ENCODE measurements at regions not wholly inside any gene's neighbourhood (a gene's known extent, or its start where the extent isn't known, plus 50 kb on each side); places are given as distances from the start of the nearest gene placed in this dataset.

GRCh38 chr12:22880807-22881206, 255.8 kb downstream of the ETNK1 start:
- H3K79me2 ChIP-seq (ENCODE audit: insufficient read depth, low read length) = no peaks in the 10 kb centered on the region
- no peak overlapping the region for H3K4me2 ChIP-seq (ENCODE audit: insufficient read depth, low read length)
- no peaks in the 10 kb centered on the region for H3K36me3 ChIP-seq (ENCODE audit: insufficient read depth, low read length)
- H3K4me3 ChIP-seq (ENCODE audit: insufficient read depth, low read length) = no peak overlapping the region
- H2AFZ ChIP-seq (ENCODE audit: low read length) = no peak overlapping the region
- peak; percentile 32 for DNase-seq (ENCODE audit: insufficient read length, low spot score, missing footprints)
- H3K27me3 ChIP-seq (ENCODE audit: insufficient read depth, low read length) = no peaks in the 10 kb centered on the region
- no peak overlapping the region for H3K27ac ChIP-seq (ENCODE audit: low read depth, low read length)
- H4K20me1 ChIP-seq (ENCODE audit: insufficient read depth, low read length) = no peaks in the 10 kb centered on the region
- no peaks in the 10 kb centered on the region for H3K4me1 ChIP-seq (ENCODE audit: insufficient read depth, low read length)
- TF ChIP-seq CTCF (IDR thresholded peaks at IDR 0.05; ENCODE audit: extremely low read depth, low read depth, low read length) = no peak
- H3K9me3 ChIP-seq (ENCODE audit: low read depth, low read length) = no peaks in the 10 kb centered on the region

- Histone ChIP-seq H3K36me3 (ENCODE audit: insufficient read depth, low read length) (no peaks in the 10 kb centered on the region), H3K4me1 (ENCODE audit: insufficient read depth, low read length) (no peaks in the 10 kb centered on the region), H3K4me3 (ENCODE audit: insufficient read depth, low read length) (no peak overlapping the region), H3K27me3 (ENCODE audit: insufficient read depth, low read length) (no peaks in the 10 kb centered on the region), H3K4me2 (ENCODE audit: insufficient read depth, low read length) (no peak overlapping the region), H3K9me3 (ENCODE audit: low read depth, low read length) (no peaks in the 10 kb centered on the region), H4K20me1 (ENCODE audit: insufficient read depth, low read length) (no peaks in the 10 kb centered on the region), H3K79me2 (ENCODE audit: insufficient read depth, low read length) (no peaks in the 10 kb centered on the region), H3K27ac (ENCODE audit: low read depth, low read length) (no peak overlapping the region), H2AFZ (ENCODE audit: low read length) (no peak overlapping the region)
- no peak for TF ChIP-seq CTCF (IDR thresholded peaks at IDR 0.05; ENCODE audit: extremely low read depth, low read depth, low read length)
- no peak for DNase-seq (ENCODE audit: insufficient read length, low spot score, missing footprints)
Measured at GRCh38 chr12:22881878-22882385, 257.0 kb downstream of the ETNK1 start.

- H2AFZ ChIP-seq (ENCODE audit: low read length) = no peak overlapping the region
- H3K4me1 ChIP-seq (ENCODE audit: insufficient read depth, low read length) = no peaks in the 10 kb centered on the region
- TF ChIP-seq CTCF (IDR thresholded peaks at IDR 0.05; ENCODE audit: extremely low read depth, low read depth, low read length) = no peak
- no peak overlapping the region for H3K27ac ChIP-seq (ENCODE audit: low read depth, low read length)
- no peaks in the 10 kb centered on the region for H3K9me3 ChIP-seq (ENCODE audit: low read depth, low read length)
- no peak for DNase-seq (ENCODE audit: insufficient read length, low spot score, missing footprints)
- no peaks in the 10 kb centered on the region for H4K20me1 ChIP-seq (ENCODE audit: insufficient read depth, low read length)
- H3K4me3 ChIP-seq (ENCODE audit: insufficient read depth, low read length) = no peak overlapping the region
- no peak overlapping the region for H3K4me2 ChIP-seq (ENCODE audit: insufficient read depth, low read length)
- no peaks in the 10 kb centered on the region for H3K79me2 ChIP-seq (ENCODE audit: insufficient read depth, low read length)
- H3K36me3 ChIP-seq (ENCODE audit: insufficient read depth, low read length) = no peaks in the 10 kb centered on the region
- H3K27me3 ChIP-seq (ENCODE audit: insufficient read depth, low read length) = no peaks in the 10 kb centered on the region
Measured at GRCh38 chr12:22882559-22882958, 257.6 kb downstream of the ETNK1 start.

GRCh38 chr12:22893878-22894277, 268.9 kb downstream of the ETNK1 start:
- Histone ChIP-seq H3K27ac (ENCODE audit: low read depth, low read length) (no peak overlapping the region), H3K79me2 (ENCODE audit: insufficient read depth, low read length) (no peaks in the 10 kb centered on the region), H4K20me1 (ENCODE audit: insufficient read depth, low read length) (no peaks in the 10 kb centered on the region), H3K4me2 (ENCODE audit: insufficient read depth, low read length) (no peak overlapping the region), H3K4me1 (ENCODE audit: insufficient read depth, low read length) (no peaks in the 10 kb centered on the region), H3K27me3 (ENCODE audit: insufficient read depth, low read length) (no peaks in the 10 kb centered on the region), H3K4me3 (ENCODE audit: insufficient read depth, low read length) (no peak overlapping the region), H2AFZ (ENCODE audit: low read length) (no peak overlapping the region), H3K36me3 (ENCODE audit: insufficient read depth, low read length) (no peaks in the 10 kb centered on the region), H3K9me3 (ENCODE audit: low read depth, low read length) (no peaks in the 10 kb centered on the region)
- DNase-seq (ENCODE audit: insufficient read length, low spot score, missing footprints) = no peak
- TF ChIP-seq CTCF (IDR thresholded peaks at IDR 0.05; ENCODE audit: extremely low read depth, low read depth, low read length) = no peak

All from osteoblast (primary cell).